Suprapubic skin (tissue), 4 donors: ENCODE measurements at regions not wholly inside any gene's neighbourhood (a gene's known extent, or its start where the extent isn't known, plus 50 kb on each side); places are given as distances from the start of the nearest gene placed in this dataset.

Experiments used
- EP300 ChIP-seq: sonication (generic); formaldehyde crosslinking; IDR thresholded peaks from one replicate; pipeline ENCODE4 v1.6.1; 2017; ENCODE audit warnings: antibody characterized with exemption
- POLR2A ChIP-seq, 2 donors: fragments of 450-650 bp; IDR thresholded peaks; one replicate each; pipeline ENCODE4 v1.6.1; 2017; ENCODE audit warnings: antibody characterized with exemption in 2 of 2, mild to moderate bottlenecking in 2 of 2, moderate library complexity in 2 of 2
- POLR2AphosphoS5 ChIP-seq, 3 donors: sonication (generic); formaldehyde crosslinking; IDR thresholded peaks; one replicate each; pipeline ENCODE4 v1.6.1; 2017; ENCODE audit warnings: antibody characterized with exemption in 3 of 3
- TF ChIP-seq, protein P1 (sequence below), 2 donors: fragments of 200-600 bp in 1 of 2; fragments of 450-650 bp in 1 of 2; sonication (generic) in 1 of 2; IDR thresholded peaks; one replicate each; pipeline ENCODE4 v1.5.1; 2016 to 2019; ENCODE audit warnings: antibody characterized with exemption in 2 of 2, mild to moderate bottlenecking in 1 of 2, moderate library complexity in 1 of 2

DNA sequence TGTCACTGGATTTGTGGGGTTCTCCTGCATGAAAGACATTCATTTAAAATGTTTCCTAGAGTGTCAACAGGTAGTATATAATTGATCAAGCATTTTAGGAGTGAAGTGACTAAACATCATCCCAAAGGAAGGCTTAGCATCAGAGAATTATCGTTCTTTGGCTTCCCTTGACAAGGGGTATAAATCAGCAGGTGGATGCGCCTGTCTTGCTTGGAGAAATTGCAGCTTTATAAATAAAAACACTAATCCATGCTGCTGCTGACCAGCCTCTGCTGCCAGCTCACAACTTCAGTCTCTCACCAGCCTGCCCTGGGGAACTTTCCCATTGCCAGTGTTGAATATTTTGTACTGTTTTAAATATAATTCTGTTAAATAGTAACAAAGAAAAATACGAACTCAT is 1184.7 kb upstream of the TENM4 start:
- TF ChIP-seq POLR2AphosphoS5 (IDR thresholded peaks at IDR 0.05) (no peak), POLR2A (IDR thresholded peaks at IDR 0.05) (no peak), EP300 (no peak)
- TF ChIP-seq, protein P1, sequence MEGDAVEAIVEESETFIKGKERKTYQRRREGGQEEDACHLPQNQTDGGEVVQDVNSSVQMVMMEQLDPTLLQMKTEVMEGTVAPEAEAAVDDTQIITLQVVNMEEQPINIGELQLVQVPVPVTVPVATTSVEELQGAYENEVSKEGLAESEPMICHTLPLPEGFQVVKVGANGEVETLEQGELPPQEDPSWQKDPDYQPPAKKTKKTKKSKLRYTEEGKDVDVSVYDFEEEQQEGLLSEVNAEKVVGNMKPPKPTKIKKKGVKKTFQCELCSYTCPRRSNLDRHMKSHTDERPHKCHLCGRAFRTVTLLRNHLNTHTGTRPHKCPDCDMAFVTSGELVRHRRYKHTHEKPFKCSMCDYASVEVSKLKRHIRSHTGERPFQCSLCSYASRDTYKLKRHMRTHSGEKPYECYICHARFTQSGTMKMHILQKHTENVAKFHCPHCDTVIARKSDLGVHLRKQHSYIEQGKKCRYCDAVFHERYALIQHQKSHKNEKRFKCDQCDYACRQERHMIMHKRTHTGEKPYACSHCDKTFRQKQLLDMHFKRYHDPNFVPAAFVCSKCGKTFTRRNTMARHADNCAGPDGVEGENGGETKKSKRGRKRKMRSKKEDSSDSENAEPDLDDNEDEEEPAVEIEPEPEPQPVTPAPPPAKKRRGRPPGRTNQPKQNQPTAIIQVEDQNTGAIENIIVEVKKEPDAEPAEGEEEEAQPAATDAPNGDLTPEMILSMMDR (IDR thresholded peaks at IDR 0.05), result no peak
